Breast epithelium (tissue), 4 donors: ENCODE measurements at regions not wholly inside any gene's neighbourhood (a gene's known extent, or its start where the extent isn't known, plus 50 kb on each side); places are given as distances from the start of the nearest gene placed in this dataset.

Experiments used
- DNase-seq, 2 donors: peaks; one replicate each; pipeline ENCODE4 v3.0.0-alpha.2; 2019; ENCODE audit warnings: low spot score in 2 of 2
- H3K27ac ChIP-seq, 2 donors: fragments of 200-600 bp; sonication (generic) in 1 of 2; one replicate each; pipeline ENCODE4 v1.5.1; 2016 to 2019; ENCODE audit warnings: mild to moderate bottlenecking in 1 of 2
- H3K27me3 ChIP-seq, 2 donors: fragments of 200-600 bp; sonication (generic) in 1 of 2; one replicate each; pipeline versions ENCODE4 v1.5.1 to v1.6.0; 2017 to 2019; ENCODE audit warnings: control low read depth in 1 of 2, mild to moderate bottlenecking in 1 of 2
- H3K36me3 ChIP-seq: fragments of 200-600 bp; one replicate; pipeline ENCODE4 v1.5.1; 2019
- H3K4me1 ChIP-seq, 2 donors: fragments of 200-600 bp; sonication (generic); one replicate each; pipeline ENCODE4 v1.5.1; 2016 to 2019; ENCODE audit warnings: control low read depth in 1 of 2
- H3K4me3 ChIP-seq, 3 donors: fragments of 200-600 bp; sonication (generic); 1 replicate in 2 of 3; 2 replicates in 1 of 3; pipeline ENCODE4 v1.5.1; 2016 to 2019; ENCODE audit warnings: mild to moderate bottlenecking in 3 of 3, moderate library complexity in 2 of 3
- H3K9me3 ChIP-seq, 2 donors: fragments of 200-600 bp; sonication (generic) in 1 of 2; one replicate each; pipeline ENCODE4 v1.5.1; 2016 to 2019; ENCODE audit warnings: control low read depth in 1 of 2
- POLR2A ChIP-seq: fragments of 450-650 bp; IDR thresholded peaks from one replicate; pipeline ENCODE4 v1.6.1; 2016; ENCODE audit warnings: antibody characterized with exemption, mild to moderate bottlenecking, moderate library complexity
- POLR2AphosphoS5 ChIP-seq, 3 donors: sonication (generic); formaldehyde crosslinking; IDR thresholded peaks; one replicate each; pipeline ENCODE4 v1.6.1; 2017; ENCODE audit warnings: antibody characterized with exemption in 3 of 3
- intact Hi-C: fragments of 100-400 bp; cut with DNase I; formaldehyde crosslinking; loops from one replicate; pipeline ENCODE4 v1.15.1; 2023; ENCODE audit warnings: low total_unique reads
- TF ChIP-seq, protein P1 (sequence below), 3 donors: fragments of 450-650 bp; IDR thresholded peaks; one replicate each; pipeline ENCODE4 v1.5.1; 2016 to 2017; ENCODE audit warnings: antibody characterized with exemption in 3 of 3, mild to moderate bottlenecking in 3 of 3, moderate library complexity in 3 of 3

DNA sequence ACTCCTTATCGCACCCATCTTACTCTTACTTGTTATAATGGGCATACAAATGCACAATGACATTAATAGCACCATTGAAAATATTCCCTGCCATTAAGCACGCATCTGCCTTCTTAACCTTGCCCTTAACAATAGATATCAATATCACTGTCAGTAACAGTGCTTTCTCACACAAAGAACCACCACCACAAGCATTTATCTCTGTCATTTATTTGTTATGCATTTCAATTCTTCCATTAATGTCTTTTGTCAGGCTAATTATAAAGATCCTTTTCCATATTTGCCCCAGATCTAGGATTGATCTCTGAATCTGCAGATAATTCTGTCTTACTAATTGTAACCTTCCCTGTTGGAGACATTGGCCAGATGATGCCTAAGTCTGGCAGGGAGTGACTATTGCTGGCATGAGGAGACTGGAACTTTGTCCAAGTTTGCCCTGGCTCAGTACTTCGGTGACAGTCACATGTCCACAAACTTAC is 419.6 kb upstream of the TGFBR2 start:
- TF ChIP-seq POLR2A, result no peak
- no peak for TF ChIP-seq POLR2AphosphoS5 (IDR thresholded peaks at IDR 0.05)
- TF ChIP-seq, protein P1, sequence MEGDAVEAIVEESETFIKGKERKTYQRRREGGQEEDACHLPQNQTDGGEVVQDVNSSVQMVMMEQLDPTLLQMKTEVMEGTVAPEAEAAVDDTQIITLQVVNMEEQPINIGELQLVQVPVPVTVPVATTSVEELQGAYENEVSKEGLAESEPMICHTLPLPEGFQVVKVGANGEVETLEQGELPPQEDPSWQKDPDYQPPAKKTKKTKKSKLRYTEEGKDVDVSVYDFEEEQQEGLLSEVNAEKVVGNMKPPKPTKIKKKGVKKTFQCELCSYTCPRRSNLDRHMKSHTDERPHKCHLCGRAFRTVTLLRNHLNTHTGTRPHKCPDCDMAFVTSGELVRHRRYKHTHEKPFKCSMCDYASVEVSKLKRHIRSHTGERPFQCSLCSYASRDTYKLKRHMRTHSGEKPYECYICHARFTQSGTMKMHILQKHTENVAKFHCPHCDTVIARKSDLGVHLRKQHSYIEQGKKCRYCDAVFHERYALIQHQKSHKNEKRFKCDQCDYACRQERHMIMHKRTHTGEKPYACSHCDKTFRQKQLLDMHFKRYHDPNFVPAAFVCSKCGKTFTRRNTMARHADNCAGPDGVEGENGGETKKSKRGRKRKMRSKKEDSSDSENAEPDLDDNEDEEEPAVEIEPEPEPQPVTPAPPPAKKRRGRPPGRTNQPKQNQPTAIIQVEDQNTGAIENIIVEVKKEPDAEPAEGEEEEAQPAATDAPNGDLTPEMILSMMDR (IDR thresholded peaks at IDR 0.05), result no peak
- H3K36me3 ChIP-seq, result no peaks in the 10 kb centered on the region
- DNase-seq, result no peak
- no peak overlapping the region for H3K27ac ChIP-seq
- no peak overlapping the region for H3K4me3 ChIP-seq
- no peaks in the 10 kb centered on the region for H3K27me3 ChIP-seq
- intact Hi-C loops, result no loop called here
- H3K9me3 ChIP-seq, result no peaks in the 10 kb centered on the region
- no peaks in the 10 kb centered on the region for H3K4me1 ChIP-seq

DNA sequence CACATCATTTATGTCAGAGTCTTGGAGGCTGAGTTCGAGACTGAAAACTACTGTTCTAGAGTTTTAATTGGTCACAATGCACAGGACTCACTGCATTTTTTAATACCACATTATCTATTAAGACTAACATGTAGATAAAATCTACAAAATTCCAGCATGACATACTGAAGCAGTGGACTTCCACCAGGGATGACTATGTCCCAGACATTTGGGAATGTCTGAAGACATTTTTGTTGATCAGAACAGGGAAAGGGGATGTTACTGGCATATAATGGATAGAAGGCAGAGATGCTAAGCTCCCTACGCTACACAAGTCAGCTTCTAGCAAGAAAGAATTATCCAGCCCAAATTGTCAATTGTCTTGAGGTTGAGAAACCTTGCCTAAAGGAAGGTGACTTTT is 419.0 kb upstream of the TGFBR2 start:
- Histone ChIP-seq H3K4me1 (no peaks in the 10 kb centered on the region), H3K4me3 (no peak overlapping the region), H3K27ac (no peak overlapping the region), H3K36me3 (no peaks in the 10 kb centered on the region), H3K27me3 (no peaks in the 10 kb centered on the region), H3K9me3 (no peaks in the 10 kb centered on the region)
- no peak for DNase-seq
- TF ChIP-seq POLR2AphosphoS5 (IDR thresholded peaks at IDR 0.05), result no peak
- no peak for TF ChIP-seq POLR2A
- TF ChIP-seq, protein P1 (IDR thresholded peaks at IDR 0.05), result no peak
- intact Hi-C loops, result no loop called here

DNA sequence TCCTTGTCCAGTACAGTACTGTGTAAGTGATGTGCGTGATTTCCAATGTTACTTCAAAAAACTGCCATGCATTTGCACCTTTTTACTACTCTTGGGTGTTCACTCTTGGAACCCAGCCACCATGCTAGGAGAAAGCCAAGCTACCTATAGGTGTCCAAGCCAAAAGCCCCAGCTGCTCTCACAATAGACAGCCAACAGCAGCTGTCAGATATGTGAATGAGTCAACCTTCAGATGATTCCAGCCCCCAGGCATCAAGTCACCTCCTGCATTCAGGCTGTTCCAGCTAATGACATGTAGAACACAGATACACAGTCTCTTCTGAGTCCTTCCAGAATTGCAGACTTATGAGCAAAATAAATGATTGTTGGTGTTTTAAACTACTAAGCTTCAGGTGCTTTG is 417.7 kb upstream of the TGFBR2 start:
- Histone ChIP-seq H3K4me1 (no peaks in the 10 kb centered on the region), H3K4me3 (no peak overlapping the region), H3K36me3 (no peaks in the 10 kb centered on the region), H3K9me3 (no peaks in the 10 kb centered on the region), H3K27ac (no peak overlapping the region), H3K27me3 (no peaks in the 10 kb centered on the region)
- intact Hi-C loops, result no loop called here
- peak in 1 of 2 donors; percentile 51 for DNase-seq
- TF ChIP-seq POLR2A (no peak), POLR2AphosphoS5 (IDR thresholded peaks at IDR 0.05) (no peak)
- TF ChIP-seq, protein P1 (IDR thresholded peaks at IDR 0.05), result no peak

DNA sequence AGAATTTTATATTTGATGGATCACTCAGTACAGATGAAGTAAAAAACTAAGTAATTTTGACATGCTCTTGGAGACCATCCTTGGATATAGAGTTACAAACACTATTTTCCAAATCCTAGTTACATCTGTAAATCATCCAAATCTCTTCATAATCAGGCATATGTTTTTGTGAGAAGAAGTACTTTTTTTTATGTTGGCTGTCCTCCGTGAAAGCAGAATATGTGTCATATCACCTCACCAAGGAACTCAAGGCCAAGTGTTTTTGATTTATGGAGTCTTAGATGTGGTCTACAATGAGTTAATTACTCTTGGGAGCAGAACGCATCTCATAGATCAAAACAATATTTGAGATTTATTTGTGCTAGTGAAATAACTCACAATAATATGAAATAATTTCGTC is 416.5 kb upstream of the TGFBR2 start:
- no peaks in the 10 kb centered on the region for H3K36me3 ChIP-seq
- no peak overlapping the region for H3K4me3 ChIP-seq
- no peak for DNase-seq
- H3K4me1 ChIP-seq, result no peaks in the 10 kb centered on the region
- H3K27ac ChIP-seq, result no peak overlapping the region
- H3K27me3 ChIP-seq, result no peaks in the 10 kb centered on the region
- H3K9me3 ChIP-seq, result no peaks in the 10 kb centered on the region
- intact Hi-C loops, result no loop called here
- TF ChIP-seq POLR2AphosphoS5 (IDR thresholded peaks at IDR 0.05) (no peak), POLR2A (no peak)
- TF ChIP-seq, protein P1 (IDR thresholded peaks at IDR 0.05), result no peak

DNA sequence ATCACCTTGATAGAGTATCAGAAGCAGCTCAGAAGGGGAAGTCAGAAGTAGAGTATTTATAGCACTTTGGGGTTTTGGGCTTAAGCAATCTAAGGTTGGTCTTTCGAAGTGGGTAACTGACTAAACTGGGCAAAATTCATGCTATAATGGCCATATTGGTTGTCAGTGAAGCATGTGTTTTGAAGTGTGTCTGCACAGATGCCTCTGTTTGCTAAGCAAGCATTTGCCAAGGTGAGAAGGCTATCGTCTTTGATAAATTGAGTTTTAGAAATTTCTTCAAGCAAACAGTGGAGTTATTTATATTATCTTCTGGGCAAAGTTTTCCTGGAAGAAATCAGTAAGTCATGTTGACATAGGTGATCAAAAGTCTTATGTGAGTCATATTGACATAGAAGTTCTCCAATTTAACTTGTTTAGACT is 412.8 kb upstream of the TGFBR2 start:
- Histone ChIP-seq H3K4me1 (no peaks in the 10 kb centered on the region), H3K27ac (no peak overlapping the region), H3K27me3 (no peaks in the 10 kb centered on the region), H3K36me3 (no peaks in the 10 kb centered on the region), H3K9me3 (no peaks in the 10 kb centered on the region), H3K4me3 (no peak overlapping the region)
- TF ChIP-seq POLR2A (no peak), POLR2AphosphoS5 (IDR thresholded peaks at IDR 0.05) (no peak)
- TF ChIP-seq, protein P1 (IDR thresholded peaks at IDR 0.05), result no peak
- intact Hi-C loops, result no loop called here
- DNase-seq, result no peak
